Ectodermal cell (in vitro differentiated cells): ENCODE measurements at regions not wholly inside any gene's neighbourhood (a gene's known extent, or its start where the extent isn't known, plus 50 kb on each side); places are given as distances from the start of the nearest gene placed in this dataset.

Source experiments
- H3K27ac ChIP-seq: 2 replicates; pipeline ENCODE4 v1.7.0; 2013; ENCODE audit warnings: mild to moderate bottlenecking, low read depth, low read length; ENCODE audit not compliant: insufficient read depth, poor library complexity, severe bottlenecking
- H3K27me3 ChIP-seq: 2 replicates; pipeline ENCODE4 v1.7.0; 2013; ENCODE audit warnings: mild to moderate bottlenecking, low read length; ENCODE audit not compliant: insufficient read depth, control insufficient read depth, poor library complexity, severe bottlenecking
- H3K36me3 ChIP-seq: one replicate; pipeline ENCODE4 v1.7.0; 2013; ENCODE audit warnings: low read length; ENCODE audit not compliant: control insufficient read depth, insufficient read depth
- H3K4me1 ChIP-seq: one replicate; pipeline ENCODE4 v1.7.0; 2013; ENCODE audit warnings: low read length; ENCODE audit not compliant: control insufficient read depth, insufficient read depth
- H3K4me3 ChIP-seq: 2 replicates; pipeline ENCODE4 v1.7.0; 2013; ENCODE audit warnings: low read depth, low read length, control low read depth; ENCODE audit not compliant: insufficient read depth
- H3K9me3 ChIP-seq: 2 replicates; pipeline ENCODE4 v1.7.0; 2013; ENCODE audit warnings: mild to moderate bottlenecking, low read length, moderate library complexity; ENCODE audit not compliant: control insufficient read depth
- WGBS, 2 experiments: methylation state at CpG; one replicate each; pipeline ENCODE4 v1.1.7; 2013; ENCODE audit warnings: missing lambda C conversion rate in 2 of 2; 5-methylcytosine and 5-hydroxymethylcytosine counted together

GRCh38 chr3:181623924-181624694 lies 87.6 kb upstream of the SOX2 start:
- H3K36me3 ChIP-seq, result no peaks in the 10 kb centered on the region
- H3K27me3 ChIP-seq, result no peaks in the 10 kb centered on the region
- no peak overlapping the region for H3K27ac ChIP-seq
- no peaks in the 10 kb centered on the region for H3K9me3 ChIP-seq
- 94 to 100% methylated on average over 2 to 4 of the region's 4 CpGs for WGBS, 2 experiments
- H3K4me3 ChIP-seq, result no peak overlapping the region
- H3K4me1 ChIP-seq, result no peaks in the 10 kb centered on the region

- no peaks in the 10 kb centered on the region for H3K9me3 ChIP-seq
- no peak overlapping the region for H3K27ac ChIP-seq
- no peaks in the 10 kb centered on the region for H3K36me3 ChIP-seq
- no peaks in the 10 kb centered on the region for H3K27me3 ChIP-seq
- WGBS, 2 experiments, result 92% methylated on average over 6 of the region's 6 CpGs
- H3K4me1 ChIP-seq, result no peaks in the 10 kb centered on the region
- no peak overlapping the region for H3K4me3 ChIP-seq
Observed at GRCh38 chr3:181622365-181622764, 89.4 kb upstream of the SOX2 start.

GRCh38 chr3:181619897-181620296 lies 91.8 kb upstream of the SOX2 start:
- H3K4me1 ChIP-seq, result peaks cover 9% of the 10 kb centered on the region
- H3K9me3 ChIP-seq, result no peaks in the 10 kb centered on the region
- no peak overlapping the region for H3K27ac ChIP-seq
- whole genome bisulfite sequencing, 2 experiments, result no CpG with 5 or more reads among the region's 1 CpG
- no peak overlapping the region for H3K4me3 ChIP-seq
- no peaks in the 10 kb centered on the region for H3K36me3 ChIP-seq
- H3K27me3 ChIP-seq, result no peaks in the 10 kb centered on the region

- WGBS, 2 experiments, result 92 to 94% methylated on average over 1 of the region's 1 CpG
- H3K27me3 ChIP-seq, result no peaks in the 10 kb centered on the region
- no peaks in the 10 kb centered on the region for H3K9me3 ChIP-seq
- H3K27ac ChIP-seq, result no peak overlapping the region
- no peak overlapping the region for H3K4me3 ChIP-seq
- H3K4me1 ChIP-seq, result peaks cover 13% of the 10 kb centered on the region
- H3K36me3 ChIP-seq, result no peaks in the 10 kb centered on the region
Observed at GRCh38 chr3:181618260-181618659, 93.5 kb upstream of the SOX2 start.

- WGBS, 2 experiments, result 85 to 94% methylated on average over 2 of the region's 2 CpGs
- Histone ChIP-seq H3K36me3 (no peaks in the 10 kb centered on the region), H3K9me3 (no peaks in the 10 kb centered on the region), H3K27me3 (no peaks in the 10 kb centered on the region), H3K4me1 (peaks cover 13% of the 10 kb centered on the region), H3K27ac (no peak overlapping the region), H3K4me3 (no peak overlapping the region)
Observed at GRCh38 chr3:181616088-181617070, 95.3 kb upstream of the SOX2 start.

GRCh38 chr3:181615666-181616065 lies 96.1 kb upstream of the SOX2 start:
- Histone ChIP-seq H3K36me3 (no peaks in the 10 kb centered on the region), H3K4me3 (no peak overlapping the region), H3K4me1 (peaks cover 16% of the 10 kb centered on the region), H3K27me3 (no peaks in the 10 kb centered on the region), H3K27ac (no peak overlapping the region), H3K9me3 (no peaks in the 10 kb centered on the region)

GRCh38 chr3:181614878-181615277 lies 96.8 kb upstream of the SOX2 start:
- peaks cover 19% of the 10 kb centered on the region for H3K4me1 ChIP-seq
- no peaks in the 10 kb centered on the region for H3K9me3 ChIP-seq
- no peak overlapping the region for H3K27ac ChIP-seq
- no peaks in the 10 kb centered on the region for H3K27me3 ChIP-seq
- H3K36me3 ChIP-seq, result no peaks in the 10 kb centered on the region
- H3K4me3 ChIP-seq, result no peak overlapping the region

- no peaks in the 10 kb centered on the region for H3K36me3 ChIP-seq
- H3K4me1 ChIP-seq, result peaks cover 26% of the 10 kb centered on the region
- H3K4me3 ChIP-seq, result peak overlapping the region; percentile 9
- H3K9me3 ChIP-seq, result no peaks in the 10 kb centered on the region
- no peaks in the 10 kb centered on the region for H3K27me3 ChIP-seq
- 83% methylated on average over 1 of the region's 1 CpG; no CpG with 5 or more reads in 1 of the 2 experiments for WGBS, 2 experiments
- no peak overlapping the region for H3K27ac ChIP-seq
Observed at GRCh38 chr3:181613813-181614212, 97.9 kb upstream of the SOX2 start.

GRCh38 chr3:181613191-181613590 lies 98.5 kb upstream of the SOX2 start:
- Histone ChIP-seq H3K4me1 (peaks cover 26% of the 10 kb centered on the region), H3K27me3 (no peaks in the 10 kb centered on the region), H3K27ac (no peak overlapping the region), H3K9me3 (no peaks in the 10 kb centered on the region), H3K4me3 (peak overlapping the region; percentile 25), H3K36me3 (no peaks in the 10 kb centered on the region)
- no CpG with 5 or more reads among the region's 1 CpG for WGBS, 2 experiments

- Histone ChIP-seq H3K27ac (peak overlapping the region; percentile 74), H3K4me1 (peaks cover 18% of the 10 kb centered on the region), H3K27me3 (no peaks in the 10 kb centered on the region), H3K36me3 (no peaks in the 10 kb centered on the region), H3K4me3 (peak overlapping the region; percentile 31), H3K9me3 (no peaks in the 10 kb centered on the region)
- WGBS, 2 experiments, result 76 to 83% methylated on average over 2 of the region's 2 CpGs
Observed at GRCh38 chr3:181610973-181611265, 100.8 kb upstream of the SOX2 start.
